ENCODE measurements at regions not wholly inside any gene's neighbourhood (a gene's known extent, or its start where the extent isn't known, plus 50 kb on each side); places are given as distances from the start of the nearest gene placed in this dataset.

DNA sequence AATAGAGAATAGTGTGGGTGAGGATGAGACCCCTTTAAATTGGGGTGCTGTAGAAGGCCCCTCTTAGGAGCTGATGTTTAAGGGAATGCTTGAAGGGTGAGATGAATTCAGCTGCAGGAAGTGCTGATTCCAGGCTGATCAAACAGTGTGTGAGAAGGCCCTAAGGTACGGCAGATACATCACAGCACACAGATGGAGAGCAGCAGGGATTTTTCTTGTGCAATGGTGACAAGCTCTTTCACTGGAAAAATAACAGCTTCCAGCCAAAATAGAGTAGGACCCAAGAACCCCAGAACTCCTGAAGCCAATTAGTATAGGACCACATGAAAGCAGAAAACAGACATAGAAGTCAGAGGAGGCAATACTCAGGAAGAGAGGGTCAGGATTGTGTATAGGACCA is 296.9 kb downstream of the ADRA2A start:
- TF ChIP-seq, protein P1, sequence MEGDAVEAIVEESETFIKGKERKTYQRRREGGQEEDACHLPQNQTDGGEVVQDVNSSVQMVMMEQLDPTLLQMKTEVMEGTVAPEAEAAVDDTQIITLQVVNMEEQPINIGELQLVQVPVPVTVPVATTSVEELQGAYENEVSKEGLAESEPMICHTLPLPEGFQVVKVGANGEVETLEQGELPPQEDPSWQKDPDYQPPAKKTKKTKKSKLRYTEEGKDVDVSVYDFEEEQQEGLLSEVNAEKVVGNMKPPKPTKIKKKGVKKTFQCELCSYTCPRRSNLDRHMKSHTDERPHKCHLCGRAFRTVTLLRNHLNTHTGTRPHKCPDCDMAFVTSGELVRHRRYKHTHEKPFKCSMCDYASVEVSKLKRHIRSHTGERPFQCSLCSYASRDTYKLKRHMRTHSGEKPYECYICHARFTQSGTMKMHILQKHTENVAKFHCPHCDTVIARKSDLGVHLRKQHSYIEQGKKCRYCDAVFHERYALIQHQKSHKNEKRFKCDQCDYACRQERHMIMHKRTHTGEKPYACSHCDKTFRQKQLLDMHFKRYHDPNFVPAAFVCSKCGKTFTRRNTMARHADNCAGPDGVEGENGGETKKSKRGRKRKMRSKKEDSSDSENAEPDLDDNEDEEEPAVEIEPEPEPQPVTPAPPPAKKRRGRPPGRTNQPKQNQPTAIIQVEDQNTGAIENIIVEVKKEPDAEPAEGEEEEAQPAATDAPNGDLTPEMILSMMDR (IDR thresholded peaks at IDR 0.05) = no peak
- TF ChIP-seq POLR2A (IDR thresholded peaks at IDR 0.05) = no peak
- WGBS, 2 donors = 72 to 75% methylated on average over 1 of the region's 1 CpG
- intact Hi-C loops (cut with DNase I; ENCODE audit: low total_unique reads) = no loop called here
- DNase-seq (ENCODE audit: low spot score in 2 of 2) = no peak
- H3K4me3 ChIP-seq (ENCODE audit: low read depth, poor library complexity, severe bottlenecking) = no peak overlapping the region

GRCh38 chr10:111379534-111380187 is 302.8 kb downstream of the ADRA2A start:
- intact Hi-C loops (cut with DNase I; ENCODE audit: low total_unique reads) = no loop called here
- WGBS, 2 donors = 63 to 65% methylated on average over 2 of the region's 2 CpGs

DNA sequence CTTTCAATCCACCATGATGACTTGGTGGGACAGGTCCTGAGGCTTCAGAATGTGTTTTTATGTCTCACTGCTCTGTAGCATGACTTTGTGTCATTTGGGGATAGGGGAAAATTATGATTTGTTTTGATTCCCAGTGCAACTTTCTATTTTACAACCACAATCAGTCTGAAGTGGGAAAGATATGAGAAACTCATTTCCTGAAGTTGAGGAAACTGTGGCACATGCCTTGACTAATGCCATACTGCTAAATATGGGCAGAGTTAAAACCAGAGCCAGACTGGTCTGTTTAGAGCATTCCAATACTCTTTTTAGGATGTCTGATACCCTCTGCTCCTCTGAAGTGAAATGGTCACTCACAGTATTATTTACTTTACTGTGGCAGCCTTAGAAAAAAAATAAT is 307.7 kb downstream of the ADRA2A start:
- no peak overlapping the region for H3K4me3 ChIP-seq (ENCODE audit: low read depth, poor library complexity, severe bottlenecking)
- intact Hi-C loops (cut with DNase I; ENCODE audit: low total_unique reads) = no loop called here
- TF ChIP-seq, protein P1 (IDR thresholded peaks at IDR 0.05) = no peak
- TF ChIP-seq POLR2A (IDR thresholded peaks at IDR 0.05) = no peak
- DNase-seq (ENCODE audit: low spot score in 2 of 2) = no peak

More at GRCh38 chr10:111379534-111380187, 302.8 kb downstream of the ADRA2A start:
- TF ChIP-seq, protein P1 (IDR thresholded peaks at IDR 0.05) = no peak
- TF ChIP-seq POLR2A (IDR thresholded peaks at IDR 0.05) = no peak
- H3K4me3 ChIP-seq (ENCODE audit: low read depth, poor library complexity, severe bottlenecking) = no peak overlapping the region
- DNase-seq (ENCODE audit: low spot score in 2 of 2) = no peak

DNA sequence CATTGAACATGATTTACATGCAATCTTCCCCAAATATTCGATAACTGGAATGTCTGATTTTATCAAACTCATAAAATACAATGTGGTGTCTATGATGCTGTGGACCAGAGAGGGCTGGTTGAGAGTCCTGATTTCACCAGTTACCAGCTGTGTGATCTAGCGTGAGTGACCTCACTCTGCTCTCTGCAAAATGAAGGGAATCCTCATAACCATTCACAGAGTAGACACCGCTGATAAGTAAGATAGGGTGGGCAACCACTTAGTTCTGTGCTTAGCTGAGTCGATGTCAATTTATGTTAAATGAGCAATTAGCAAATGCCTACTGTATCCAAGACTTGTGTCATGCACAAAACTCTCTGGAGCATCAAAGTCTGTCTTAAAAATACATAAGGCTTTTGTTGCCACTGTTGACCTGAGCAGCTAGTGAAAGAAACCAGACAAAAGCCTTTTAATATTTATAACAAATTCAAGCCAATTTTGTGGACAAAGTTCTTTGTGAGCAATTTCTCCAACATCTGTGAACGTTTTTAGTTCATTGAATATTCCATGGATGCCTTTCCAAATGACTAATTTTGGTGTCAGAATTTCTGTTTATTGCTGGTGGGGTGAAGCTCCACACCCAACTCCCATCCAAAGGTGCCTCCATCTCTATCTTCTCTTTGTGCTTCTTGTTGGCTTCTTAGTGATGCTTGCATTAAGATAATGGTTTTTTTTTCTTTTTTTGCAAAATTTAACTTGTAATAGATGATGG is 314.2 kb downstream of the ADRA2A start:
- WGBS, 2 donors = 57 to 70% methylated on average over 5 of the region's 5 CpGs
- intact Hi-C loops (cut with DNase I; ENCODE audit: low total_unique reads) = no loop called here
- TF ChIP-seq POLR2A (IDR thresholded peaks at IDR 0.05) = no peak
- TF ChIP-seq, protein P1 (IDR thresholded peaks at IDR 0.05) = no peak
- no peak overlapping the region for H3K4me3 ChIP-seq (ENCODE audit: low read depth, poor library complexity, severe bottlenecking)
- no peak for DNase-seq (ENCODE audit: low spot score in 2 of 2)

- TF ChIP-seq, protein P1 (IDR thresholded peaks at IDR 0.05) = no peak
- no peak for TF ChIP-seq POLR2A (IDR thresholded peaks at IDR 0.05)
- H3K4me3 ChIP-seq (ENCODE audit: low read depth, poor library complexity, severe bottlenecking) = no peak overlapping the region
- intact Hi-C loops (cut with DNase I; ENCODE audit: low total_unique reads) = no loop called here
- WGBS, 2 donors = 14 to 27% methylated on average over 2 of the region's 2 CpGs
- DNase-seq (ENCODE audit: low spot score in 2 of 2) = no peak
Observed at GRCh38 chr10:111392159-111392558, 315.3 kb downstream of the ADRA2A start.

Measured in lower leg skin (tissue), 4 donors.